ENCODE measurements at regions not wholly inside any gene's neighbourhood (a gene's known extent, or its start where the extent isn't known, plus 50 kb on each side); places are given as distances from the start of the nearest gene placed in this dataset.

- no peaks in the 10 kb centered on the region for H3K9me3 ChIP-seq
- H3K4me3 ChIP-seq: no peak overlapping the region
- no peak for DNase-seq
- no peaks in the 10 kb centered on the region for H3K27me3 ChIP-seq
- H3K36me3 ChIP-seq: no peaks in the 10 kb centered on the region
Measured at GRCh38 chr2:17289669-17290068, 228.6 kb downstream of the RAD51AP2 start.

- Histone ChIP-seq H3K4me3 (no peak overlapping the region), H3K27me3 (no peaks in the 10 kb centered on the region), H3K36me3 (no peaks in the 10 kb centered on the region), H3K9me3 (no peaks in the 10 kb centered on the region)
- no peak for DNase-seq
Measured at GRCh38 chr2:17287183-17287582, 231.1 kb downstream of the RAD51AP2 start.

GRCh38 chr2:17282826-17283225, 235.4 kb downstream of the RAD51AP2 start:
- DNase-seq: no peak
- Histone ChIP-seq H3K36me3 (no peaks in the 10 kb centered on the region), H3K27me3 (no peaks in the 10 kb centered on the region), H3K4me3 (no peak overlapping the region), H3K9me3 (no peaks in the 10 kb centered on the region)

GRCh38 chr2:17282245-17282644, 236.0 kb downstream of the RAD51AP2 start:
- Histone ChIP-seq H3K9me3 (no peaks in the 10 kb centered on the region), H3K4me3 (no peak overlapping the region), H3K27me3 (no peaks in the 10 kb centered on the region), H3K36me3 (no peaks in the 10 kb centered on the region)
- DNase-seq: no peak

GRCh38 chr2:17276220-17276619, 242.0 kb downstream of the RAD51AP2 start:
- Histone ChIP-seq H3K36me3 (no peaks in the 10 kb centered on the region), H3K27me3 (no peaks in the 10 kb centered on the region), H3K9me3 (no peaks in the 10 kb centered on the region), H3K4me3 (no peak overlapping the region)
- DNase-seq: no peak

- H3K27me3 ChIP-seq: no peaks in the 10 kb centered on the region
- no peaks in the 10 kb centered on the region for H3K9me3 ChIP-seq
- no peak for DNase-seq
- no peaks in the 10 kb centered on the region for H3K36me3 ChIP-seq
- H3K4me3 ChIP-seq: no peak overlapping the region
Measured at GRCh38 chr2:17272652-17273525, 245.4 kb downstream of the RAD51AP2 start.

GRCh38 chr2:17272170-17272569, 246.1 kb downstream of the RAD51AP2 start:
- no peaks in the 10 kb centered on the region for H3K36me3 ChIP-seq
- no peak overlapping the region for H3K4me3 ChIP-seq
- H3K9me3 ChIP-seq: no peaks in the 10 kb centered on the region
- no peak for DNase-seq
- H3K27me3 ChIP-seq: no peaks in the 10 kb centered on the region

- H3K9me3 ChIP-seq: no peaks in the 10 kb centered on the region
- no peaks in the 10 kb centered on the region for H3K27me3 ChIP-seq
- DNase-seq: no peak
- no peak overlapping the region for H3K4me3 ChIP-seq
- no peaks in the 10 kb centered on the region for H3K36me3 ChIP-seq
Measured at GRCh38 chr2:17271416-17271815, 246.8 kb downstream of the RAD51AP2 start.

- H3K9me3 ChIP-seq: no peaks in the 10 kb centered on the region
- no peak overlapping the region for H3K4me3 ChIP-seq
- no peak for DNase-seq
- H3K36me3 ChIP-seq: no peaks in the 10 kb centered on the region
- H3K27me3 ChIP-seq: no peaks in the 10 kb centered on the region
Measured at GRCh38 chr2:17270894-17271293, 247.3 kb downstream of the RAD51AP2 start.

GRCh38 chr2:17263570-17263968, 254.7 kb downstream of the RAD51AP2 start:
- no peaks in the 10 kb centered on the region for H3K36me3 ChIP-seq
- no peaks in the 10 kb centered on the region for H3K9me3 ChIP-seq
- H3K27me3 ChIP-seq: no peaks in the 10 kb centered on the region
- no peak for DNase-seq
- H3K4me3 ChIP-seq: no peak overlapping the region

GRCh38 chr2:17262854-17263569, 255.2 kb downstream of the RAD51AP2 start:
- DNase-seq: no peak
- H3K4me3 ChIP-seq: no peak overlapping the region
- no peaks in the 10 kb centered on the region for H3K9me3 ChIP-seq
- no peaks in the 10 kb centered on the region for H3K27me3 ChIP-seq
- H3K36me3 ChIP-seq: no peaks in the 10 kb centered on the region

- Histone ChIP-seq H3K4me3 (no peak overlapping the region), H3K36me3 (no peaks in the 10 kb centered on the region), H3K27me3 (no peaks in the 10 kb centered on the region), H3K9me3 (no peaks in the 10 kb centered on the region)
- DNase-seq: no peak
Measured at GRCh38 chr2:17259613-17260012, 258.6 kb downstream of the RAD51AP2 start.

- H3K27me3 ChIP-seq: no peaks in the 10 kb centered on the region
- H3K4me3 ChIP-seq: no peak overlapping the region
- no peaks in the 10 kb centered on the region for H3K36me3 ChIP-seq
- no peak for DNase-seq
- no peaks in the 10 kb centered on the region for H3K9me3 ChIP-seq
Measured at GRCh38 chr2:17258861-17259260, 259.4 kb downstream of the RAD51AP2 start.

GRCh38 chr2:17257189-17257909, 260.9 kb downstream of the RAD51AP2 start:
- no peak for DNase-seq
- Histone ChIP-seq H3K4me3 (no peak overlapping the region), H3K9me3 (no peaks in the 10 kb centered on the region), H3K27me3 (no peaks in the 10 kb centered on the region), H3K36me3 (no peaks in the 10 kb centered on the region)

GRCh38 chr2:17255071-17255470, 263.2 kb downstream of the RAD51AP2 start:
- Histone ChIP-seq H3K36me3 (no peaks in the 10 kb centered on the region), H3K9me3 (no peaks in the 10 kb centered on the region), H3K4me3 (no peak overlapping the region), H3K27me3 (no peaks in the 10 kb centered on the region)
- DNase-seq: no peak

GRCh38 chr2:17254421-17254820, 263.8 kb downstream of the RAD51AP2 start:
- no peak for DNase-seq
- H3K36me3 ChIP-seq: no peaks in the 10 kb centered on the region
- H3K27me3 ChIP-seq: no peaks in the 10 kb centered on the region
- no peaks in the 10 kb centered on the region for H3K9me3 ChIP-seq
- H3K4me3 ChIP-seq: no peak overlapping the region

- Histone ChIP-seq H3K4me3 (no peak overlapping the region), H3K27me3 (no peaks in the 10 kb centered on the region), H3K9me3 (no peaks in the 10 kb centered on the region), H3K36me3 (no peaks in the 10 kb centered on the region)
- DNase-seq: no peak
Measured at GRCh38 chr2:17252258-17252657, 266.0 kb downstream of the RAD51AP2 start.
